PC-3 (cell line): ENCODE measurements at regions not wholly inside any gene's neighbourhood (a gene's known extent, or its start where the extent isn't known, plus 50 kb on each side); places are given as distances from the start of the nearest gene placed in this dataset.

Source experiments
- CTCF ChIP-seq: fragments of 300-600 bp; sonication (generic); conservative IDR thresholded peaks from 2 replicates; pipeline ENCODE4 v1.5.1; 2017; ENCODE audit warnings: antibody characterized with exemption, low read depth, mild to moderate bottlenecking, low read length
- EZH2 ChIP-seq: fragments of 300-600 bp; sonication (generic); IDR thresholded peaks from one replicate; pipeline ENCODE4 v1.6.1; 2017; ENCODE audit warnings: antibody characterized with exemption, mild to moderate bottlenecking, low read length; ENCODE audit not compliant: unreplicated experiment
- EZH2phosphoT487 ChIP-seq: fragments of 300-600 bp; sonication (generic); IDR thresholded peaks from 2 replicates; pipeline ENCODE4 v1.6.1; 2018; ENCODE audit warnings: mild to moderate bottlenecking, antibody characterized with exemption, low read length, borderline replicate concordance

GRCh38 chr12:67747869-67748742 lies 99.6 kb downstream of the DYRK2 start:
- TF ChIP-seq CTCF (no peak), EZH2phosphoT487 (no peak), EZH2 (no peak)
